K562 (cell line): ENCODE measurements at regions not wholly inside any gene's neighbourhood (a gene's known extent, or its start where the extent isn't known, plus 50 kb on each side); places are given as distances from the start of the nearest gene placed in this dataset.

Source experiments
- ETV6 ChIP-seq, 3 experiments: fragments of 150-350 bp in 1 of 3; sonication (generic) in 1 of 3; formaldehyde crosslinking in 1 of 3; IDR thresholded peaks; 2 replicates each; pipeline versions ENCODE4 v1.6.1 to v1.8.0; 2014 to 2022; ENCODE audit warnings: borderline replicate concordance in 2 of 3, low read depth in 2 of 3, antibody characterized with exemption in 1 of 3, low read length in 1 of 3, mild to moderate bottlenecking in 1 of 3, missing genetic modification reagents in 1 of 3
- MTA3 ChIP-seq: fragments of 450-650 bp; formaldehyde crosslinking; IDR thresholded peaks from 2 replicates; pipeline ENCODE4 v1.6.1; 2017; ENCODE audit warnings: mild to moderate bottlenecking, borderline replicate concordance
- SAFB2 ChIP-seq: fragments of 200-400 bp; formaldehyde crosslinking; IDR thresholded peaks from 2 replicates; pipeline ENCODE4 v1.6.1; 2018; ENCODE audit warnings: borderline replicate concordance, low read length, low read depth, moderate library complexity; ENCODE audit not compliant: severe bottlenecking
- TAL1 ChIP-seq: fragments of 450-650 bp; IDR thresholded peaks from 2 replicates; pipeline ENCODE4 v1.6.1; 2016; ENCODE audit warnings: mild to moderate bottlenecking
- ZNF316 ChIP-seq: fragments of 450-650 bp; IDR thresholded peaks from 2 replicates; pipeline ENCODE4 v1.6.1; 2016
- TF ChIP-seq, protein P1 (sequence below): fragments of 200-800 bp; sonication (Bioruptor generic); IDR thresholded peaks from 2 replicates; pipeline ENCODE4 v1.6.1; 2016; ENCODE audit warnings: missing genetic modification characterization, missing compliant biosample characterization

DNA sequence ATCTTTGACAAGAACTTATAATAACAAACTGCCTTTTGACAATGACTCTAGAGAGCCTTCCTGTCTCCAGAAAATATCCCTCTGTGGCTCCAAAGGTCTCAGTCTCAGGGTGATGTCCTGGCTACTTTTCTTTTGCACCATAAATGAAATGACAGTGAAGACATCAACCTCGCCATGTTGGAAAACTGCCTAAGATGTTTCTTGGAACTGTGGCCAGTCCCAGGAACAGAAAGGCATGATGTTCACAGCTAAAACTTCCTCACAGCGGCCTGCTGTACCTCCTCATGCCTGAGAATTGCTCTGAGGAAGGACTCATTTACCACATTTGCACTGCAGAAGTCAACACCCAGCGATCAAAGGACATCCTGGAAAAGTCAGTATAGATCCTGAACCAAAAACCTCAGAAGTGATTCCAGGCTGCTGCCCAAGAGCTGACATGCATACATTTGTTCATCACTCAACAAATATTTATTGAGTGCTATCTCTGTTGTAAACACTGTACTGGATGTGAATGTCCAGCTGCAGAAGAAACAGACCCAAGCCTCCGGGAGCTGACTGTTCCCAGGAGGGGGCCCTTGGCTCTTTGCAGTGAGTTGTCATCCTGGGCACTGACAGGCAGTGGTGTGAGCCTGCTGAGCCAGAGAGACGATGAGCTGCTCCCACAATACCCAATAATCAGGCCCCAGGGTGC lies 64.3 kb upstream of the ACSL3 start (continued):
- TF ChIP-seq SAFB2 (no peak), ETV6 (IDR thresholded peaks at IDR 0.05; ENCODE audit: borderline replicate concordance in 1 of 2, low read depth in 2 of 2, low read length in 1 of 2) (no peak), ETV6 (CRISPR knock-in tag; IDR thresholded peaks at IDR 0.05; ENCODE audit: borderline replicate concordance) (no peak), TAL1 (no peak), MTA3 (no peak), ZNF316 (no peak)
- TF ChIP-seq, protein P1, sequence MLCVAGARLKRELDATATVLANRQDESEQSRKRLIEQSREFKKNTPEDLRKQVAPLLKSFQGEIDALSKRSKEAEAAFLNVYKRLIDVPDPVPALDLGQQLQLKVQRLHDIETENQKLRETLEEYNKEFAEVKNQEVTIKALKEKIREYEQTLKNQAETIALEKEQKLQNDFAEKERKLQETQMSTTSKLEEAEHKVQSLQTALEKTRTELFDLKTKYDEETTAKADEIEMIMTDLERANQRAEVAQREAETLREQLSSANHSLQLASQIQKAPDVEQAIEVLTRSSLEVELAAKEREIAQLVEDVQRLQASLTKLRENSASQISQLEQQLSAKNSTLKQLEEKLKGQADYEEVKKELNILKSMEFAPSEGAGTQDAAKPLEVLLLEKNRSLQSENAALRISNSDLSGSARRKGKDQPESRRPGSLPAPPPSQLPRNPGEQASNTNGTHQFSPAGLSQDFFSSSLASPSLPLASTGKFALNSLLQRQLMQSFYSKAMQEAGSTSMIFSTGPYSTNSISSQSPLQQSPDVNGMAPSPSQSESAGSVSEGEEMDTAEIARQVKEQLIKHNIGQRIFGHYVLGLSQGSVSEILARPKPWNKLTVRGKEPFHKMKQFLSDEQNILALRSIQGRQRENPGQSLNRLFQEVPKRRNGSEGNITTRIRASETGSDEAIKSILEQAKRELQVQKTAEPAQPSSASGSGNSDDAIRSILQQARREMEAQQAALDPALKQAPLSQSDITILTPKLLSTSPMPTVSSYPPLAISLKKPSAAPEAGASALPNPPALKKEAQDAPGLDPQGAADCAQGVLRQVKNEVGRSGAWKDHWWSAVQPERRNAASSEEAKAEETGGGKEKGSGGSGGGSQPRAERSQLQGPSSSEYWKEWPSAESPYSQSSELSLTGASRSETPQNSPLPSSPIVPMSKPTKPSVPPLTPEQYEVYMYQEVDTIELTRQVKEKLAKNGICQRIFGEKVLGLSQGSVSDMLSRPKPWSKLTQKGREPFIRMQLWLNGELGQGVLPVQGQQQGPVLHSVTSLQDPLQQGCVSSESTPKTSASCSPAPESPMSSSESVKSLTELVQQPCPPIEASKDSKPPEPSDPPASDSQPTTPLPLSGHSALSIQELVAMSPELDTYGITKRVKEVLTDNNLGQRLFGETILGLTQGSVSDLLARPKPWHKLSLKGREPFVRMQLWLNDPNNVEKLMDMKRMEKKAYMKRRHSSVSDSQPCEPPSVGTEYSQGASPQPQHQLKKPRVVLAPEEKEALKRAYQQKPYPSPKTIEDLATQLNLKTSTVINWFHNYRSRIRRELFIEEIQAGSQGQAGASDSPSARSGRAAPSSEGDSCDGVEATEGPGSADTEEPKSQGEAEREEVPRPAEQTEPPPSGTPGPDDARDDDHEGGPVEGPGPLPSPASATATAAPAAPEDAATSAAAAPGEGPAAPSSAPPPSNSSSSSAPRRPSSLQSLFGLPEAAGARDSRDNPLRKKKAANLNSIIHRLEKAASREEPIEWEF, result no peak
